H1 (cell line): ENCODE measurements at regions not wholly inside any gene's neighbourhood (a gene's known extent, or its start where the extent isn't known, plus 50 kb on each side); places are given as distances from the start of the nearest gene placed in this dataset.

Experiments used
- CTCF ChIA-PET: fragments of 300-600 bp; sonication (Branson Sonifier 250); formaldehyde crosslinking; loops from one replicate; lab custom pipeline; 2021; ENCODE audit not compliant: partially characterized antibody; lab: Charles Lee
- POLR2A ChIA-PET: fragments of 300-600 bp; sonication (Branson Sonifier 250); formaldehyde crosslinking; loops from one replicate; lab custom pipeline; 2021; ENCODE audit warnings: inconsistent platforms; ENCODE audit not compliant: partially characterized antibody; lab: Charles Lee
- DNase-seq, 2 experiments: peaks; one replicate each; pipeline versions ENCODE4 v3.0.0 to v3.0.0-alpha.2; 2010 to 2022; ENCODE audit warnings: low spot score in 2 of 2, low read depth in 1 of 2, mixed read lengths in 1 of 2
- FAIRE-seq: peaks from 2 replicates; lab custom pipeline; 2011; peaks lifted over from hg19 to GRCh38; lab: Jason Lieb, UNC
- H2AFZ ChIP-seq: 2 replicates; pipeline ENCODE4 v1.8.1; 2012; ENCODE audit warnings: low read length, inconsistent platforms
- H2AK5ac ChIP-seq: 2 replicates; pipeline ENCODE4 v1.6.1; 2013; ENCODE audit warnings: low read depth, low read length
- H2BK120ac ChIP-seq: replicated peaks from 2 replicates; pipeline ENCODE3; 2013; ENCODE audit warnings: low read depth, low read length, inconsistent platforms
- H2BK12ac ChIP-seq: 2 replicates; pipeline ENCODE4 v1.6.1; 2013; ENCODE audit warnings: low read depth, low read length
- H2BK15ac ChIP-seq: 2 replicates; pipeline ENCODE4 v1.6.1; 2013; ENCODE audit warnings: low read length
- H2BK20ac ChIP-seq: 2 replicates; pipeline ENCODE4 v1.6.1; 2013; ENCODE audit warnings: low read length
- H2BK5ac ChIP-seq: 2 replicates; pipeline ENCODE4 v1.6.1; 2013; ENCODE audit warnings: low read depth, low read length
- H3K14ac ChIP-seq: 2 replicates; pipeline ENCODE4 v1.6.1; 2013; ENCODE audit warnings: inconsistent platforms; ENCODE audit not compliant: insufficient read length
- H3K18ac ChIP-seq: 2 replicates; pipeline ENCODE4 v1.6.1; 2013; ENCODE audit warnings: low read length; ENCODE audit errors: extremely low read depth
- H3K23ac ChIP-seq: 2 replicates; pipeline ENCODE4 v1.6.1; 2013; ENCODE audit warnings: inconsistent platforms; ENCODE audit not compliant: insufficient read length
- H3K23me2 ChIP-seq: 2 replicates; pipeline ENCODE4 v1.6.1; 2013; ENCODE audit warnings: low read depth, low read length
- H3K27ac ChIP-seq: 2 replicates; pipeline ENCODE4 v1.6.1; 2011; ENCODE audit warnings: low read depth, low read length, inconsistent platforms
- H3K27me3 ChIP-seq, 4 experiments: replicated peaks in 1 of 4; 1 replicate in 1 of 4; 2 replicates in 3 of 4; pipeline versions ENCODE4 v1.6.1 to v1.8.1; 2011 to 2013; ENCODE audit warnings: low read length in 3 of 4, mild to moderate bottlenecking in 3 of 4, inconsistent platforms in 2 of 4, mixed read lengths in 2 of 4, moderate library complexity in 1 of 4; ENCODE audit not compliant: control insufficient read depth in 3 of 4, insufficient read depth in 3 of 4; ENCODE audit errors: extremely low read depth in 1 of 4
- H3K36me3 ChIP-seq, 4 experiments: 2 replicates each; pipeline versions ENCODE4 v1.6.1 to v1.8.1; 2011 to 2013; ENCODE audit warnings: mild to moderate bottlenecking in 4 of 4, low read length in 3 of 4, moderate library complexity in 2 of 4, control low read depth in 1 of 4, inconsistent platforms in 1 of 4; ENCODE audit not compliant: insufficient read depth in 4 of 4, control insufficient read depth in 2 of 4
- H3K4ac ChIP-seq: replicated peaks from 2 replicates; pipeline ENCODE3; 2013; ENCODE audit warnings: low read length, low read depth, mixed read lengths, inconsistent platforms; ENCODE audit not compliant: insufficient read length
- H3K4me1 ChIP-seq, 4 experiments: replicated peaks in 1 of 4; 1 replicate in 1 of 4; 2 replicates in 3 of 4; pipeline versions ENCODE4 v1.6.1 to v1.8.1; 2011 to 2013; ENCODE audit warnings: low read length in 3 of 4, inconsistent platforms in 2 of 4, mixed read lengths in 1 of 4; ENCODE audit not compliant: insufficient read depth in 4 of 4, control insufficient read depth in 3 of 4
- H3K4me2 ChIP-seq, 2 experiments: 2 replicates each; pipeline versions ENCODE4 v1.6.1 to v1.8.1; 2011 to 2013; ENCODE audit warnings: low read depth in 2 of 2, low read length in 2 of 2, control low read depth in 1 of 2, inconsistent platforms in 1 of 2, mild to moderate bottlenecking in 1 of 2; ENCODE audit not compliant: insufficient read depth in 1 of 2
- H3K4me3 ChIP-seq, 4 experiments: fragments of 200-600, 300-600 bp in 1 of 4; sonication (generic), shearing (Covaris generic), sonication (Bioruptor Twin) in 1 of 4; 2 replicates each; pipeline versions ENCODE4 v1.5.1 to v1.8.1; 2011 to 2016; ENCODE audit warnings: low read length in 4 of 4, low read depth in 3 of 4, control low read depth in 2 of 4, inconsistent platforms in 2 of 4, mild to moderate bottlenecking in 2 of 4, mixed read lengths in 1 of 4, moderate library complexity in 1 of 4; ENCODE audit not compliant: insufficient read depth in 2 of 4; ENCODE audit errors: extremely low read depth in 1 of 4
- H3K56ac ChIP-seq: replicated peaks from 2 replicates; pipeline ENCODE3; 2013; ENCODE audit warnings: low read depth, mild to moderate bottlenecking, mixed read lengths, low read length, inconsistent platforms; ENCODE audit not compliant: insufficient read length
- H3K79me1 ChIP-seq: 2 replicates; pipeline ENCODE4 v1.6.1; 2013; ENCODE audit warnings: low read depth, low read length, control low read depth
- H3K79me2 ChIP-seq, 2 experiments: 2 replicates each; pipeline versions ENCODE4 v1.6.1 to v1.8.1; 2012 to 2013; ENCODE audit warnings: low read length in 2 of 2, mild to moderate bottlenecking in 2 of 2, inconsistent platforms in 1 of 2; ENCODE audit not compliant: insufficient read depth in 2 of 2, control insufficient read depth in 1 of 2
- H3K9ac ChIP-seq, 4 experiments: replicated peaks in 1 of 4; 1 replicate in 1 of 4; 2 replicates in 3 of 4; pipeline versions ENCODE4 v1.6.1 to v1.8.1; 2011 to 2013; ENCODE audit warnings: low read depth in 3 of 4, low read length in 3 of 4, control low read depth in 2 of 4, mild to moderate bottlenecking in 2 of 4, moderate library complexity in 2 of 4, inconsistent platforms in 1 of 4; ENCODE audit errors: extremely low read depth in 1 of 4
- H3K9me3 ChIP-seq, 2 experiments: 2 replicates each; pipeline versions ENCODE4 v1.6.1 to v1.8.1; 2012 to 2013; ENCODE audit warnings: mild to moderate bottlenecking in 2 of 2, moderate library complexity in 2 of 2, control low read depth in 1 of 2, inconsistent platforms in 1 of 2, low read depth in 1 of 2, low read length in 1 of 2, mixed read lengths in 1 of 2; ENCODE audit not compliant: insufficient read depth in 2 of 2
- H4K20me1 ChIP-seq, 2 experiments: replicated peaks in 1 of 2; 2 replicates each; pipeline versions ENCODE3 to v1.8.1; 2011 to 2013; ENCODE audit warnings: inconsistent platforms in 2 of 2, low read length in 2 of 2, mild to moderate bottlenecking in 1 of 2; ENCODE audit not compliant: insufficient read depth in 2 of 2, control insufficient read depth in 1 of 2
- H4K5ac ChIP-seq: 2 replicates; pipeline ENCODE4 v1.6.1; 2013; ENCODE audit warnings: low read length, low read depth, mixed read lengths, inconsistent platforms; ENCODE audit not compliant: insufficient read length
- H4K8ac ChIP-seq: 2 replicates; pipeline ENCODE4 v1.8.0; 2013; ENCODE audit warnings: mild to moderate bottlenecking, moderate library complexity, low read length, inconsistent platforms; ENCODE audit not compliant: insufficient read depth; ENCODE audit errors: extremely low read depth
- H4K91ac ChIP-seq: replicated peaks from 2 replicates; pipeline ENCODE3; 2013; ENCODE audit warnings: low read length, mixed read lengths, inconsistent platforms; ENCODE audit not compliant: insufficient read length
- CHD7 ChIP-seq: fragments of 300-600 bp; sonication (generic); IDR thresholded peaks from 2 replicates; pipeline ENCODE4 v1.7.1; 2012; ENCODE audit warnings: low read length, moderate library complexity, mild to moderate bottlenecking, inconsistent platforms; ENCODE audit not compliant: insufficient replicate concordance
- POLR2A ChIP-seq, 2 experiments: IDR thresholded peaks; 1 replicate in 1 of 2; 2 replicates in 1 of 2; pipeline ENCODE4 v1.6.1; 2011; ENCODE audit warnings: low read depth in 2 of 2, low read length in 2 of 2, mild to moderate bottlenecking in 2 of 2; ENCODE audit errors: control extremely low read depth in 1 of 2

- peak overlapping the region in 1 of 2 experiments; percentile 19; a peak in 1 of 4 replicates for H3K4me2 ChIP-seq
- no peaks in the 10 kb centered on the region for H3K9me3 ChIP-seq
- H3K4me1 ChIP-seq, result peaks cover 2 to 12% (median 9%) of the 10 kb centered on the region in 4 experiments
- H4K20me1 ChIP-seq, result no peaks in the 10 kb centered on the region
- no peak overlapping the region for H3K4me3 ChIP-seq
- no peak overlapping the region for H2BK15ac ChIP-seq
- CTCF ChIA-PET, result interaction anchor here (0.9 kb wide), 1 partner anchor 119 kb away, joined by 3 read pairs; no protein-coding TSS in a partner anchor
- no peak overlapping the region for H3K14ac ChIP-seq
- no peaks in the 10 kb centered on the region for H3K79me2 ChIP-seq
- H2BK12ac ChIP-seq, result no peak overlapping the region
- H4K91ac ChIP-seq, result no peak overlapping the region
- no peaks in the 10 kb centered on the region for H3K79me1 ChIP-seq
- H2BK20ac ChIP-seq, result no peak overlapping the region
- no peak overlapping the region for H4K5ac ChIP-seq
- H3K23me2 ChIP-seq, result no peaks in the 10 kb centered on the region
- no peak overlapping the region for H3K18ac ChIP-seq
- H2AK5ac ChIP-seq, result no peak overlapping the region
- H2AFZ ChIP-seq, result no peak overlapping the region
- no peak overlapping the region for H3K27ac ChIP-seq
- POLR2A ChIA-PET, result no interaction called here
- no peaks in the 10 kb centered on the region for H3K27me3 ChIP-seq
- no peak overlapping the region for H3K23ac ChIP-seq
- no peak overlapping the region for H3K9ac ChIP-seq
- no peak overlapping the region for H4K8ac ChIP-seq
- H3K36me3 ChIP-seq, result no peaks in the 10 kb centered on the region
- FAIRE-seq (no peak), DNase-seq (peak in 1 of 2 experiments; percentile 21)
- no peak overlapping the region for H3K4ac ChIP-seq
- no peak overlapping the region for H3K56ac ChIP-seq
- H2BK5ac ChIP-seq, result no peak overlapping the region; the same call in 1 of the 2 replicates
- H2BK120ac ChIP-seq, result no peak overlapping the region
- TF ChIP-seq POLR2A (IDR thresholded peaks at IDR 0.05; ENCODE audit: control extremely low read depth in 1 of 2, low read depth in 2 of 2, low read length in 2 of 2) (no peak), CHD7 (peak; percentile 28)
Observed at GRCh38 chr12:23099604-23100003, 474.6 kb downstream of the ETNK1 start.
